HL-60 (cell line): ENCODE measurements at regions not wholly inside any gene's neighbourhood (a gene's known extent, or its start where the extent isn't known, plus 50 kb on each side); places are given as distances from the start of the nearest gene placed in this dataset.

Experiments
- GABPA ChIP-seq: IDR thresholded peaks from 2 replicates; pipeline ENCODE4 v1.6.1; 2012; ENCODE audit warnings: low read depth
- POLR2AphosphoS5 ChIP-seq: IDR thresholded peaks from 2 replicates; pipeline ENCODE4 v1.6.1; 2012; ENCODE audit warnings: low read depth
- SPI1 ChIP-seq: IDR thresholded peaks from 2 replicates; pipeline ENCODE4 v1.6.1; 2012; ENCODE audit warnings: low read depth, mild to moderate bottlenecking, borderline replicate concordance
- TF ChIP-seq, protein P1 (sequence below): IDR thresholded peaks from one replicate; pipeline ENCODE4 v1.5.1; 2011; ENCODE audit warnings: low read length, control low read depth, inconsistent platforms; ENCODE audit not compliant: insufficient read depth
- TF ChIP-seq, protein P2 (sequence below): IDR thresholded peaks from 2 replicates; pipeline ENCODE4 v1.6.1; 2012; ENCODE audit warnings: low read depth; ENCODE audit not compliant: insufficient replicate concordance

DNA sequence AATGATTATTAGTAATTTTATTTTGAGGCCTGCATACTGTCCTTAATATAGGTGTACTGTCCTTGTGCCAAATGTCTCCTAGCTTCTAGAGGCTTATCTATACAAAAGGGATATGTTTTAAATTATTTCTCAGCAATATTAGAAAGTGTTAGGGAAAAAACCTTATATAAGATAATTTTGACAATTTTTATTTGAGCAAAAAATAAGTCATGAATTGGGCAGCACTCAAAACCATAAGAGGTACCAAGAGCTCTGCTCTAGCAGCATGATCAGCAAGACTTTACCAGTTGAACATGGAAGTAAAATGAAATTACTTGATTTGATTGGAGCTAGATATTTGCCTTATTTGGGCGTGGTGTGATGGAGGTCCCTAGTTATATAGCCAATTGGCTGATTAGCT lies 157.1 kb downstream of the PTBP2 start:
- no peak for TF ChIP-seq GABPA
- TF ChIP-seq, protein P1, sequence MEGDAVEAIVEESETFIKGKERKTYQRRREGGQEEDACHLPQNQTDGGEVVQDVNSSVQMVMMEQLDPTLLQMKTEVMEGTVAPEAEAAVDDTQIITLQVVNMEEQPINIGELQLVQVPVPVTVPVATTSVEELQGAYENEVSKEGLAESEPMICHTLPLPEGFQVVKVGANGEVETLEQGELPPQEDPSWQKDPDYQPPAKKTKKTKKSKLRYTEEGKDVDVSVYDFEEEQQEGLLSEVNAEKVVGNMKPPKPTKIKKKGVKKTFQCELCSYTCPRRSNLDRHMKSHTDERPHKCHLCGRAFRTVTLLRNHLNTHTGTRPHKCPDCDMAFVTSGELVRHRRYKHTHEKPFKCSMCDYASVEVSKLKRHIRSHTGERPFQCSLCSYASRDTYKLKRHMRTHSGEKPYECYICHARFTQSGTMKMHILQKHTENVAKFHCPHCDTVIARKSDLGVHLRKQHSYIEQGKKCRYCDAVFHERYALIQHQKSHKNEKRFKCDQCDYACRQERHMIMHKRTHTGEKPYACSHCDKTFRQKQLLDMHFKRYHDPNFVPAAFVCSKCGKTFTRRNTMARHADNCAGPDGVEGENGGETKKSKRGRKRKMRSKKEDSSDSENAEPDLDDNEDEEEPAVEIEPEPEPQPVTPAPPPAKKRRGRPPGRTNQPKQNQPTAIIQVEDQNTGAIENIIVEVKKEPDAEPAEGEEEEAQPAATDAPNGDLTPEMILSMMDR = no peak
- TF ChIP-seq, protein P2, sequence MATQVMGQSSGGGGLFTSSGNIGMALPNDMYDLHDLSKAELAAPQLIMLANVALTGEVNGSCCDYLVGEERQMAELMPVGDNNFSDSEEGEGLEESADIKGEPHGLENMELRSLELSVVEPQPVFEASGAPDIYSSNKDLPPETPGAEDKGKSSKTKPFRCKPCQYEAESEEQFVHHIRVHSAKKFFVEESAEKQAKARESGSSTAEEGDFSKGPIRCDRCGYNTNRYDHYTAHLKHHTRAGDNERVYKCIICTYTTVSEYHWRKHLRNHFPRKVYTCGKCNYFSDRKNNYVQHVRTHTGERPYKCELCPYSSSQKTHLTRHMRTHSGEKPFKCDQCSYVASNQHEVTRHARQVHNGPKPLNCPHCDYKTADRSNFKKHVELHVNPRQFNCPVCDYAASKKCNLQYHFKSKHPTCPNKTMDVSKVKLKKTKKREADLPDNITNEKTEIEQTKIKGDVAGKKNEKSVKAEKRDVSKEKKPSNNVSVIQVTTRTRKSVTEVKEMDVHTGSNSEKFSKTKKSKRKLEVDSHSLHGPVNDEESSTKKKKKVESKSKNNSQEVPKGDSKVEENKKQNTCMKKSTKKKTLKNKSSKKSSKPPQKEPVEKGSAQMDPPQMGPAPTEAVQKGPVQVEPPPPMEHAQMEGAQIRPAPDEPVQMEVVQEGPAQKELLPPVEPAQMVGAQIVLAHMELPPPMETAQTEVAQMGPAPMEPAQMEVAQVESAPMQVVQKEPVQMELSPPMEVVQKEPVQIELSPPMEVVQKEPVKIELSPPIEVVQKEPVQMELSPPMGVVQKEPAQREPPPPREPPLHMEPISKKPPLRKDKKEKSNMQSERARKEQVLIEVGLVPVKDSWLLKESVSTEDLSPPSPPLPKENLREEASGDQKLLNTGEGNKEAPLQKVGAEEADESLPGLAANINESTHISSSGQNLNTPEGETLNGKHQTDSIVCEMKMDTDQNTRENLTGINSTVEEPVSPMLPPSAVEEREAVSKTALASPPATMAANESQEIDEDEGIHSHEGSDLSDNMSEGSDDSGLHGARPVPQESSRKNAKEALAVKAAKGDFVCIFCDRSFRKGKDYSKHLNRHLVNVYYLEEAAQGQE = no peak
- TF ChIP-seq SPI1 = no peak
- TF ChIP-seq POLR2AphosphoS5 = no peak
